ENCODE measurements at regions not wholly inside any gene's neighbourhood (a gene's known extent, or its start where the extent isn't known, plus 50 kb on each side); places are given as distances from the start of the nearest gene placed in this dataset.
"Not testable (repeated sequence)": the region's sequence is repeated elsewhere in the genome, so short reads cannot be mapped to it uniquely, and the experiment has no call there.

DNA sequence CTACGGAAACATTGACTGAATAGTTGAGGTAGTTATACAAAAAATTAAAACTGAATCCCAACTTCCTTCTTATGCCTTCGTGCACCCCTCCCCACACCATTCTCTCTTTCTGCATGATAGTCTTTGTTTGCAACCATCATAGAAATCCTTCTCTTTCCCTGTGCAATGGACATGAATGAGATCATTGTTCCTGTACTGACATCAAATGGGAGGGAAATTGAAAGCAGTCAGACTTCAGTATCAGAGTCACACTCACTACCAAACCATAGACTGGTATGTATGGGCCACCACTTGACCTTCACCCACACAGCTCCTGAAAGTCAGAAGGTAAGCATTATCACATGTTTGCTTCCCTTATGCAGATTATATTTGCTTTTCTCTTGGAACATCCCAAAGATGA lies 782.8 kb downstream of the BCL11A start:
- no peak for DNase-seq

DNA sequence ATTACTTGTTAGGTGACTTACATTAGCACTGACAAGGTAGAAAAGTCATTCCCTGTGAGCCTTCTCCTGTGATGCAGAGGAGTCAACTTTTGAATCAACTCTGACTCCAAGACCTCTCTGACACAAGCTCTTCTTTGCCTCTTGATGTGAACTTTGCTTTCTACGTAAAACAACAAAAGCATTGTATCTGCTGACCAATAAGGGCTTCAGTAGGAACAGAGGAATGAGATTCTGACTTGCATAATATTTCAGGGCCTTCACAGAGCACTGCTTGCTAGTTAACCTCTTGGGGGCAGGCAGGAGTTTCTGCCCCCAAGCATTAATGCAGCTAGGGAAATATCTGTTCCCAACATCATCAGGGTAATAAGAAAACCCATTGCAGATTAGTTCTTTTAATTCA lies 791.5 kb downstream of the BCL11A start:
- no peak for DNase-seq

DNA sequence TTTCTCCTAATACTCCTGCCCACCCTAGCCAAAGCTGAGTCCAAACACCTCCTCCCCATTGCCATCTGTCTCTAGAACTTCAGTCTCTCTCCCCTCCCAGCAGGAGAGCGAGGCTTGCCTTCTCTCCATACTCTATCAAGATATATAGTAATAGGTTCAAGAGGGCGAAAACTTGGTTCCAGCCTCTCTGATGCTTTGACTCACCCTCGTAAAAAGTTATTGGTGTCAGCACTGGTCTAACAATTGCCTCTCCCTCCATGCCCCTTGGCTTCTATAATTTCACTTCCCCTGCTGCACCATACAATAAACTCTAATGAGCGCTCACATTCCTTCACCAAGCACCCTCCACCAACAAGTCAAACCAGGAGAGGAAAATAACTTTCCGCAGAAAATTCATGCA lies 797.3 kb downstream of the BCL11A start:
- no peak for DNase-seq

DNA sequence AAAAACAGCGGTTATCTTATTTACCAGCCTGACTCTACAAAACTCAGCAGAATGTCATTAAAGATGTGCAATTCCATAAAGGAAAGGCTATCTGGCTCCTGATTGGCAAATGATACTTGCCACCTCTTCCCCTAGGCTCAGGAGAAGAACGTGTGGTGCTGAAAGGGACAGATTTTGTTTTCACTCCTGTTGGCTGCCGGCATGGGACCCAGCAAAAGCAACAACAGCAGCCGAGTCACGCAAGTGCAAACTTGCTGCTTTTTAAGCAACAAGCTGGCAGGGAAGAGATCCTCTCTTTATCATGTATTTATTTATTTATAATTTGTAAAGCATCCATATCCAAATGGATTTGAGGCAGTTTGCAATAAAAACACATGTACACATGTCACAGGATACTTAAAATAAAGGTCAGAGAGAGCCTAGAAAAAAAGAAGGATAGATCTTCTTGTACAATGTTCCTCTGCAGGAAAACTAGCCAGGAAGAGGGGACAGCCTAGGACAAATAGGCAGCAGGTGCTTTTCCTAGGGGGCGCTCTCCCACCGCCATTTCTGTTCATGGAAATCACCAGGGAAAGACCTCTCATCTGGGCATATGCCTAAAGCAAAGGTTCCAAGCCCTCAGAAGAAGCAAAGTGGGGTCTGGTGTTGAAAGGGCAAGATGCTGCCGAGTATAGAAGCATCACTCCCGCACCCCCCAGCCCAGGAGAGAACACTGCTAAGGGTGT lies 799.3 kb downstream of the BCL11A start:
- no peak for DNase-seq

DNA sequence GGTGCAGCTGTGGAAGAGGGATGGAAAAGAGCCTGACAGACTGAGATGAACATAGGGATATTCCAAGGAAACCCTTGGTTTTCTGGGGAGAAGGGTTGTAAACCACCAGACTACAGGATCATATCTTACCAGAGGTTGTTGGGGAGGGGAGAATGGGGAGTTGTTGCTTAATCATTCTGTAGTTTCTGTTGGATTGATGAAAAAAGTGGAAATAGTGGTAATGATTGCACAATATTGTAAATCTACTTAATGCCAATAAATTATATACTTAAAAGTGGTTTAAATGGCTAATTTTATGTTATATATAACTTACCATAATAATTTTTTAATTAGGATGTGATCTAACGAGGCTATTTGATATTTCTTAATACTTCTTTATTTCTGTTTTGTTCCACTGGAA lies 800.9 kb downstream of the BCL11A start:
- no peak for DNase-seq

DNA sequence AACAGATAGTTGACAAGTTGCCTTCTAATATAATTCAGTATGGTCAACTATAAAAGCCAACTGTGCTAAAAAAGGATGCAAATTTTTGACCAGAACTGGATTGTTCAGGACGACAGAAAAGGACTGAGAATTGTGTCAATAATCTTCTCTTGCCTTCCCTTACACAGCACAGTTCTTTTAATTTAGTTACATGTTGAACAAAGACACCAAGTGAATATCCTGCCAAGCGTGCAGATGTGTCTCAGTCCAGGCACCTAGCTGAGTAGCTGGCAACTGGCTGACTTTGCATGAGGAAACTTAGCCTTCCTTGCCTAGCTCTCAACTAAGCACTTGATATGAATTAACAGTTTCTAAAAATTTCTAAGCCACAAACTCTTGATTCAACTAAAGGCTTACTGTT lies 801.4 kb downstream of the BCL11A start:
- DNase-seq: no peak

DNA sequence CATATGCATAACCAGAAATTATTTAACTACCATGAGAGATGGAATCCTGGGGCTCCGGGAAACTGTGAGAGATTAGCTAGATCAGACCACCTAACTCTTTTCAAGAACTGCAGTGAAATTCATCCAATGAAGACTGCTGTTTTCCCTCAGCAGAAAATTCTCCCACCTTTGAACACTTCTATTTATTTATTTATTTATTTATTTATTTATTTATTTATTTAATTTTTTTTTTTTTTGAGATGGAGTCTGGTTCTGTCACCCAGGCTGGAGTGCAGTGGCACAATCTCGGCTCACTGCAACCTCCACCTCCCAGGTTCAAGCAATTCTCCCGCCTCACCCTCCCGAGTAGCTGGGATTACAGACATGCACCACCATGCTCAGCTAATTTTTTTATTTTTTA lies 802.2 kb downstream of the BCL11A start:
- DNase-seq: not testable (repeated sequence)

DNA sequence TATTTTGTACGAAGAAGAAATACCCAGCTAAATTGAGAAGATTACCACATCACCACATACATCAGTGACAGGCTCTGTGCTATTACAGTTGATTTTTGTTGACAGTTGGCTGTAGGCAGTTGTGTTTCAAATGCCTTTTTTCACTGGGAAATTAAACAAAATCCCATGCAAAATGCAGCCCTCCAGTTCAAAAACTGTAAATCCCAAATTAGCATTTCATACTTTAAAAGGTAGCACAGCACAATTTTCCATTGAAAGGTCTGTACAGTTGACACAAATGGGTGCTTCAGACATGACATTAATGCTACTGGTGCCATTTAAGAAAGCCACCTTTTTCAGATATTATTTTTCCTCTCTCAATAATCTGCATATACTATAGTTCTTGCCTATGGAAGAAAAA lies 807.2 kb downstream of the BCL11A start:
- DNase-seq: no peak

DNA sequence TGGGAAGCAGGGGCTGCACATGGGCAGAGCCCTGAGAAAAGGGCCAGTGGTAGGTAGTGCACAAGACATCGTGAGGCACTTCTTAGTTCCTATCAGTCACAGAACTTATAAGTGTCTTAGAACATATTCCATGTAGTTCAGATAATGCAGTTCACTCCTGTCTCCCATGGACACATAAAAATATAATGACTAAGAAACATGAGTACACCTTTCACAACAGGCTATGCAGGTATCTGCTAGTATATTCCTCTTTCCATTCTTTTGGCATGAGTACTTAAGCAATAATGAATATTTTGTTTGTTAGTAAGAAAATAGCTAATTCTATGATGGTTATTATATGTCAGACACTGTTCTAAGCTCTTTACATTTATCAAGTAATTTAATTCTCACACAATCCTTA lies 808.4 kb downstream of the BCL11A start:
- no peak for DNase-seq

DNA sequence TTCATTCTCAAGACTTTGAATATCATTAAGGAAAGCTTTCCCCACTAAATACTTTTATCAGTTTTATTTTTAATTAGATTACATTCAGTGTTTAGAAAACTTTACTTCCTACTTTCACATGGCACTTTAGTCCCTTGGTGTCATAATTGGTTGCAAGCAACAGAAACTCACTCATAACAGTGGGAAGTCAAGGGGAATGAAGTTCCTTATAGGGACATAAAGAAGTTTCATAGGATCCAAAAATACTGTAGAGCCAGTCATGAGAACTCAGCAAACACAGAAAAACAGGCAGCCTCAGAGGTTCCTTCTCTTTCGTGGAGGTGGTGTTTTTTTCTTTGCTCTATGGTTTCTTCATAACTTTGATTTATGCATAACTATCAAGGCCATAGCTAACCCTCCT lies 809.0 kb downstream of the BCL11A start:
- no peak for DNase-seq

DNA sequence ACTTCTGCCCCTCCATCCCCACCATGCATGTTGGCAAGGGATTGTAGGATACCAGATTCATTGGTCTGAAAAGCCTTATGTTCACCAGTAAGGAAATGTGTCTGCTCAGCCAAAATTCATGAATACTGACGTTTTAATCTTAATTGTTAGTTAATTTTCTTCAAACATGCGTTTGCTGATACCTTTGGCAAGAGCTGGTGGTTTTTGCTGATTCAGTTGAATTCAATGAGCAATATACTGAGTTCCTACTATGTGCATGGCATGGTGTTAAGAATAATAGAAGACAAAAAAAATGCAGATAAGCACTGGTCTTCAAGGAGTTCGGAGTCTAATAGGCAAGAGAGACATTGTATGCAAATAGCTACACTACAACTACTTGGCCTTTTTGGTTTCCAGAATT lies 811.6 kb downstream of the BCL11A start:
- no peak for DNase-seq

DNA sequence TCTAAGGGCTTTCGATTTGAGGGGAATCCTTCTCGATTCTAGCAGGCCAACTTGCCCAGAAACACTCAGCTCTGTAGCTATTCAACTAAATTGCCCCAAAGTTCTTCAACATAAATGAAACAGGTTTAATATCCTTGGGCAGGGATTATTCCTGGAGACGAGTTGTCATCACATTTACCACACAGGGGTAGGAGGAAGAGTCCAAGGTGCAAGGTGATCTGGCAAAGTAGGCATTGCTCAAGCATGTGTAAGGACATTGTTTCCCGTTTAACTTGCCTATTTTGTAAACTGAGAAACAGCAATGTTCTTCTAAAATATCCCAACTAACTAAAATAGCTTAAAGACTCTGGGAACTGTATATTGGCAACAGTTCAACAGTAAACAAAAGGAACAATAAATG lies 814.3 kb downstream of the BCL11A start:
- no peak for DNase-seq

DNA sequence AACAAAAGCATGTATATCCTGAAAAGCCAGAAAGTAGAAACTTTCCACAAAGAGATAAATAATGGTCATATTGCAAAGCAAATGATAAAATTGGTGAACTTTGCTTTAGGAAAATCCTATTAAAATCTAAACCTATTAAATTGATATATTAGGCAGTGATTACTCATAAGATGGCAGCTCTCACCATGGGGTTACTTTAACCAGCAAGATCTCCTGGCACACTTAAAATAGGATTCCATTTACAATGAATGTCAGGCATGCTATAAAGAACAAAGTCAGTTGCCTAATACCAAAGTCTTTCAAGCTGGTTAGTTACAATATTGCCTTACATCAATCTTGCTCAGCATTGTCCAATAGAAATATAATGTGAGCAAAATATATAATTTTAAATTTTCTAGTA lies 816.2 kb downstream of the BCL11A start:
- no peak for DNase-seq

DNA sequence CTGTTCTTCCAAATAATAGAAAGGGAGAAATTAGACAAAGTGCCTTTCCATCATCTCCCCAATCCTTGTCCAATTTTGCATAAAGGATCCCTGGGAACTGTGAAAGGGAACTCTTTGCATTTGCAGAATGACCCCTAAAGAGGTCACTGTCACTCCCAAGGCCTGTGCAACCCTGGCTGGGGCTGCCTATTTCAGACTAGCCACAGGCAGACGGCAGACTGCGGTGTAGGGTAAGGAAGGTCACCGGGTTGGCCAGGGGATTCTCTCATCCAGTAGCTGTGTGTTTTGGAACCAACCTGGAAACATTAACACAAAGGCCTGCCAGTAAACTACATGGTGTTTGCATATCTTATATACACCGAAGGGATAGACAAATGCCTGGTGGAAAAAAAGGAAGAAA lies 818.7 kb downstream of the BCL11A start:
- DNase-seq: no peak

DNA sequence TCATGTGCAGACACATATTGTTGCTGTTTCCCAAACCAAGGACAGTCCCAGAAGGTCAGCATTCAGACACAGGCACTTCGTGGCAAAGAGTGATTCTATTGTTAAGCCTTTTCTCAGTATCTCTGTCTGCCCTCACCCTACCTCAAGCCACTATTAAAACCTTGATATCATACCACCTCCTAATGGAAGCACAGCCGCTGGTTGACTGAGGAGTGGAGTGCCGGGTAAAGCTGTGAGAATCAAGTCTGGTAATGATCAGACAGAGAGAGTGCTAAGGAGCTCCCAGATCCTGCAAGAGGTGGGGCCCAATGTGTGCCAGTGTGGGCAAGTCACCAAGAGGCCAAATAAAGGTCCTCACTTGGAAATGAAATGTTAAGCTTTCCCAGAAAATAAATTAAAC lies 819.5 kb downstream of the BCL11A start:
- DNase-seq: no peak

DNA sequence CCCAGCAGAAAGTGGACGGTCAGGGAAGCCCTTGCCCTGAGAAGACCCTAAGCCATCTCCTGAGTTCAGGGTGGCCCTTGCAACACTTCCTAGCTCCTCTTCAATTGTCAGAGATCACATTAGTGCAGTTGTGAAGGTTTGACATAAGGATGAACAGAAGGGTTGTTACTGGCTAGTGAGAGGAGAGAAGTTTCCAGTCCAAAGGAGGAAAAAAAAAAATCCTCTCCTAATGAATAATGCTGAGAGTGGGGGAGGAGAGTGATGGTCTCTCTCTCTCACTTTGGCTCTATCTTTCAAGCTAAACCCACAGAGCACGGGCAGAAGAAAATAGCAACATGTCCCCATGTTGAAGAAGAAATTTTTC lies 819.9 kb downstream of the BCL11A start:
- DNase-seq: no peak

DNA sequence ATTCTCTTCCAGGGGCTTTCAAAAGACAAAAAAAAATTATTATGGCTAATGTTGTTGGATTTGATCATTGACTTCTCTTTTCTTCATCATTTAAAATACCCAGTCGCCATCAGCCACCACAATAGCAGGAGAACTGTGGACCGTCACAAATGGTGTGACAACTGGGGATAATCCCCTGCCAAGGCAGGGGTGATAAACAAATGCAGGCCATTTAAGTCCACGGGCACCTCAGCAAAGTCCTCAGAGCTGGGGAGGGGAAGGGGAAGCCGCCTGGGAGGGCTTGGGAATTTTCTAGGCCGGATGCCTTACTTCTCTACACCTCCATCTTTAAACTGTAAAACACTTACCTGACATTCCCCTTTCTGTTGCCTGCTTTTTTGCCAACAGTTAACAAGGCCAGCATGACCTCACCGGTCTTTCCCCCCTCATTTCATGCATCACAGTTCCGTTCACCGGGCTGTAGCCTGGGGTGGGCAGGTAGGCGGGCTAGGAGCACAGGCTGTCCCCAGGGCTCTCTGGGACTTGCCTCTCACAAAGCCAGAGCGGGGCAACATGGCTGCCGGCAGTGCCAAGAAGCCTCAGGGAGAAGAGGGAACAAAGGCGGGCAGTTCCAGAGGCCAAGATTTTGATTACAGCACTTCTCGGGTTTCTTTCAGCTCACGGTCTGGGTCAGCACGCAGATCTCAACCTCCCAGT lies 820.4 kb downstream of the BCL11A start:
- DNase-seq: no peak

DNA sequence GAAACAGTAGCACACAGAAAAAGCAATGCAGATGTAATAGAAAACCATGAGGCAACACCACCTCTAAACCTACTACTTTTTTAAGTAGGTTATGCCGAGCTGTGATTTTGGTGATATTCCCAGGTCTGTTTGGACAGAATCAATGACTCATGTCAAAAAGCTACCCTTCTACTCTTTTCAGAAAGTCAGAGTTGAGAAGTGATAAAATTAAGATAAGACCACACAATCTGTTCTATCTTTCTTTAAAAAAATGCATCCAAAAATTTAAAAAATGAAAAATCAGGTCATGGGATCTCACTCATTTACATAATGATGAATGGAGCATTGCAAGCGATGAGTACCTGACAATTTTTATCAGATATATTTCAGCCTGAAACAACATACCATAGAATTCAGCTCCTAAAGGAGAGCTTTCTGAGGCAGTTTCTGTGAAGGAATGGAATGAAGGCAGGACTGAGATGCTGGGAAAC lies 826.3 kb downstream of the BCL11A start:
- no peak for DNase-seq

DNA sequence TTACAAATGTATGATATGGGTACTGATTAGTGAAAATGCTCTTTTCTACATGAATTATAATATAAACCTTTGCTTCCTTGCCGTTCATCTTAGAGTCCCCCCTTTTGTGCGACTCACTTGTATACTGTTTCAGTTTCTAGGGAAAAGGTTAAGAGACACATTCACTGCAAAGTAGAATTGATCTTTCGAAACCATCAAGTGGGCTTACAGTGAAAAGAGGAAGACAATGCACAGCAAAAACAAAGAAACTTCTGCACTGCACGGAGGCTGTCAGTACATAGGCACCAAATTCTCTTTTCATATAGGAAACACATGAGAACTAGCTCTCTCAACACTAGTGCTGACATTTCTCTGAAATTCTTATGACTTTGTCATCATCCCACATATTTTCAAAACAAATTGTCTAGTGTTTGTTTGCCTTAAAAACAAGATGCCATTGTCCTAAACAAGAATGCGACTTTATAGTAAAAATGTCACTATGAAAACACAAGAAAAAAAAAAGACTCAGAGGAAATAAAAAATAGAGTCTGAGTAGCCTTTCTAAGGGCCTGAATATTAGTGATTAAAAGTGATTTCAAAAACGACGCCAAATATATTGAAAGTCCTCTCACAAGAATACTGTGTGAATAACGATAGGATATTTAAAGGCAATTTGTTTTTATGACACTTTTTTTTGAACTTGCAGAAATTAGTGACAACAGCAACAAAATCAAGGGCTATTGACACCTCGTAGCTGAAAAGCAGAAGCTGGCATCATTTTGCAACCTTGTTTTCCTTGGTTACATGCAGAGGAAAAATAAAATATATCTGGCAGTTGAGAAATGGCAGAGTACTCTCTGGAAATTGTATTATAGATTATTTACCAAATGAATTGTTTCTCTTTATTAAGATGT lies 827.0 kb downstream of the BCL11A start:
- no peak for DNase-seq

DNA sequence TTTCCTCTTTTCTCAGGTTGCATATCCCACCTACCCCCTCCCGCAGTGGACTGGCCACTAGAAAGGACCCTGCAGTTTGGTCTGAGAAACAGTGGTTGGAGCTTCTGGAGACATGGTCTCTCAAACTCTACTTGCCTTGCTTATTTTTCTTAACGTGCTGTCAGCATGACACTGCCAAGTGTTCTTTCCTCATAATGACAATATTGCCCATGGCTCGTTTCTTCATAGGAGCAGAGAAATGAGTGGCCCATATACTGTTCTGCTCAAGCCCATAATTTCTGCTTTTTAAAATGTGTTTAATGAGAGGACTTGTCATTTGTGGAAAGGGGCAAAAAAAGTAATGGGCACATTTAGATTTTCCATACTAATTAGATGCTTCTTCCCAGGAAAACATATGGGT lies 828.7 kb downstream of the BCL11A start:
- DNase-seq: no peak

DNA sequence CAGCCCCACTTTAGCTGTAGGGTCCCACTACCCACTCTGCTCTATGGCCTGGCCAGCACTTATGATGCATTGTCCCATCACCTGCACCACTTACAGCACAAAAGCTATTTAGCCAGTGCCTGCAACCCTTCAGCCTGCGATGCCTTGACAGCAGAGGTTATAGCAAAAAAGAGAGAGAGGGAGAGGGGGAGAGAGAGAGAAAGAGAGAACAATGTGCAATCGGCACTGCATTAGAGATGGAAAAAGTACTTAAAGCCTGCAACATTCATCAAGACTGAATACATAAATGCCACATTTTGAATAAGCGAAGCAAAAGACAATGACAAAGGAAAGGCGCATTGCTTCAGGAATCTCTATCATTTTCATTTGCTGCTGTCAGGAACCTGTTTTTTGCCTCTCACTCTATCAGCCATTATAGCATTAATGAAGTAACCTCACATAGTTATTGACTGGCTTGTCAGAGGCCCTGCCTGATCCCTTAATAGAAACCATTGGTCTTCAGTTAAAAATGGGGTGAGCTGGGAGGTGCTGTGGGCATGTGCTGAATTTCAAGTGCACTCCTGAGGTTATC lies 833.1 kb downstream of the BCL11A start:
- no peak for DNase-seq

DNA sequence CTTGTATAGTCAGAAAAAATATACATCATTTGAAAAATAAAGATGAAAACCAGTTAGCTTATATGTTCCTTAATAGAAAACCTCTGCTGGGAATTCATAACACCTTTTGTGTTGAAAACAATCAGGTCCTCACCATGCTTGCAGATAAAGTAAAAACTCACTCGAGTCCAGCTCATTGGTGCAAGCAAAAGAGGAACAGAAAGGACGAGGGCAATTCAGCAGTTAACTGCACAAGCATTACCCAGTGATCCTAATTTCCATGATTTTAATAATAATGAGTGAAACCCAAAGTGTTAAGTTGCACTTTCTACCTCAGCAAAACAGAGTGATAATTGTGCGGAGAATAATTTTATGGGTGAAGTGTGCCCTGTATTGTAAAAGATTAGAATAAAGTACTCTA lies 839.9 kb downstream of the BCL11A start:
- no peak for DNase-seq

DNA sequence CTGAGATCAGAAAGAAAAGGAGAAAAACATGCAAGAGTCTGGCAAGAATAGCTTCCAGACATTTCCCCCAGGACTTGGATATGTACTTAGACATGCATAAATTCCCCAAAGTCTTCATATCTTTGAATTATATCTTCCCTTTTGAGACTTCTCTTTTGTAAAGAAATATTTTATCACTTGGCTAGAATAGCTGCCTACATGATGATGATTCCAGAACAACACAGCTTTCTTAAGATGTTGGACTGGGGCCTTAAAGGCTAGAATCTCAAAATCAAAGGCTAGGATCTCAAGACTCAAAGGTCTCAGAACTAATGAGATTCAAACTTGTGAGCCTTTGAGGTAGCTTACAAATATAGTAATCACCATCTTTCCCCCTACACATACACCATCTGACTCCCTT lies 842.3 kb downstream of the BCL11A start:
- DNase-seq: no peak

DNA sequence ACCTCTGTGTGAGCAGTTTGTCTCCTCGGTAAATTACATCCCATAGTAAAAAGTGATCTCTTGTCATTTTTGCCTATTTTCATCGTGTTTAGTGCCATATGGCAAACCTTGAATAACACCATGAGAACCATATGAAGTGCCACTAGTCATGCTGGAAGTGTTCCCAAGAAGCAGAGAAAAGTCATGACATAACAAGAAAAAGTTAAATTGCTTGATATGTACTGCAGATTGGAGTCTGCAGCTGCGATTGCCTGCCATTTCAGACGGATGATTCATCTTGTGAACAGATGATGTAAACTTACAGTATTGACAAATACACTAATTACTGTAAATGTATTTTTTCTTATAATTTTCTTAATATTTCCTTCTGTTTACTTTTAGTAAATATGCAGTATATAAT lies 846.7 kb downstream of the BCL11A start:
- no peak for DNase-seq
